ENCODE measurements at regions not wholly inside any gene's neighbourhood (a gene's known extent, or its start where the extent isn't known, plus 50 kb on each side); places are given as distances from the start of the nearest gene placed in this dataset.

DNA sequence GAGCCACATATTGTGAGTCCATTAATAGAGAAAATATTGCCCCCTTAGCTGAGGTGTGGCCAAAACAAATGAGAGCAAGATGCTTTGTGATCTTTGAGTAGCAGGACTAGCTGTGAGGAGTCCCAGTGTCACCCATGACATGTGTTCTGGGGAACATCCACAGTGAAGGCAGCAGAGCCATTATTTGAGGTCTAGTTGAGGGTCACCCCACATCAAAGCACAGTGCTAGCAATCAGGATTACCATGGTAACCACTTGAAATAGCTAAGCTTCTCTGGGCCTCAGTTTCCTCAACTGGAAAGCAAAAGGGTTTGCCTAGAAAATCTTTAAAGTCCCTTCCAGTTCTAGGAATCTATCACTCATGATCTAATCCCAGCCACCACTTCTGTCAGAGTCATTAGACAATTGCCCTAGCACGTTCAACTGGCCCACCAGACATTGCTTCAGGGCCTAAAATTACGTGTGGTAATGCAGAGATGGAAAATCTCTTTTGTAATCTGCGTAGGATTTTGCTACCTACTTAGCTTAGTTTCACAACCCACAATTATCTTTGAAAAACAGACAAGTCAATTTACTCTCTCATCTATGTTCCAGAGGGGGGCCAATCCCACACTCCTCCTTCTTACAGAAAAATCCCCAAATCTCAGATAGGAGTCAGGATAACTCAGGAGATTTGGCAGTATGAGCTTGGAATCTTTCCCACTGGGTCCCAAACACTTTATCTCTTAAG lies 251.2 kb upstream of the EGLN3 start:
- TF ChIP-seq, protein P1, sequence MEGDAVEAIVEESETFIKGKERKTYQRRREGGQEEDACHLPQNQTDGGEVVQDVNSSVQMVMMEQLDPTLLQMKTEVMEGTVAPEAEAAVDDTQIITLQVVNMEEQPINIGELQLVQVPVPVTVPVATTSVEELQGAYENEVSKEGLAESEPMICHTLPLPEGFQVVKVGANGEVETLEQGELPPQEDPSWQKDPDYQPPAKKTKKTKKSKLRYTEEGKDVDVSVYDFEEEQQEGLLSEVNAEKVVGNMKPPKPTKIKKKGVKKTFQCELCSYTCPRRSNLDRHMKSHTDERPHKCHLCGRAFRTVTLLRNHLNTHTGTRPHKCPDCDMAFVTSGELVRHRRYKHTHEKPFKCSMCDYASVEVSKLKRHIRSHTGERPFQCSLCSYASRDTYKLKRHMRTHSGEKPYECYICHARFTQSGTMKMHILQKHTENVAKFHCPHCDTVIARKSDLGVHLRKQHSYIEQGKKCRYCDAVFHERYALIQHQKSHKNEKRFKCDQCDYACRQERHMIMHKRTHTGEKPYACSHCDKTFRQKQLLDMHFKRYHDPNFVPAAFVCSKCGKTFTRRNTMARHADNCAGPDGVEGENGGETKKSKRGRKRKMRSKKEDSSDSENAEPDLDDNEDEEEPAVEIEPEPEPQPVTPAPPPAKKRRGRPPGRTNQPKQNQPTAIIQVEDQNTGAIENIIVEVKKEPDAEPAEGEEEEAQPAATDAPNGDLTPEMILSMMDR (conservative IDR thresholded peaks at IDR 0.05; ENCODE audit: low read length): no peak
- no peak for DNase-seq (ENCODE audit: low read depth)
- no peak overlapping the region for H3K4me3 ChIP-seq (ENCODE audit: low read length)

DNA sequence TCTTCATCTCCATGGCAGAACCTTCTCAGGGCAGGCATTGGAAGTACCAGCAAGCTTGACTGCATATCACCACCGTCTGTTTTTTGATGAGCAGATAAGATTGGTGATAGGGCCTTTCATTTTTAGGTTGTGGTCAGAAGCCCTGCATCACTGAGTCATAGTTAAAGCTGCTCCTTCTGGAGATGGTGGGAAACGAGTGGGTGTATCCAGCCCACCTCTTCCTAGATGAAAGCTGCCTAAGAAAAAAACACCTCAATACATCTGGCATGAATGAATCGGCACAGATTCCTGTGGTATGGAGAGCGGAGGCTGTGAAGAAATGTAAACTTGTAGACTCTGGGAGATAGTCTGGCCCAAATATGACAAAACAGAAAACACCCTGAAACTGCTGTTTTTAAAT lies 248.7 kb upstream of the EGLN3 start:
- TF ChIP-seq, protein P1 (conservative IDR thresholded peaks at IDR 0.05; ENCODE audit: low read length): no peak
- DNase-seq (ENCODE audit: low read depth): peak; percentile 80
- no peak overlapping the region for H3K4me3 ChIP-seq (ENCODE audit: low read length)

DNA sequence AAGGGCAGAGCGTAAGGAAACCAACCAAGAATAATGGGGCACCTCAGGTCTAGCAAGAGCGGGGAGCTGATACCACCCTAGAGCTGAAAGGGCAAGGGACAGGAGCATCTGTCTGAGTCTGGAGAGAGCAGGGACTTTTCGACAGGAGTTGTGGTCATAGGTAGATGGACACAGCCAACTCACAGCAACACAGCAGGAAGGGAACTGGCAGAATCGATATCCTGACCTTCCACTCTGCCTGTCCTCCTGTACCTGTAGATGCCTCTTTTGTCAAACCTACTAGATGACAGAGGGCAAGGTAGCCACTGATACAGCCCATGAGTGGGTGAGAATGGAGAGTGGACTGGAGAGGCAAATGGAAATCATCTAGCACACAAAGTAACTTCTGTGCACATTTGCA lies 247.2 kb upstream of the EGLN3 start:
- DNase-seq (ENCODE audit: low read depth): no peak
- TF ChIP-seq, protein P1 (conservative IDR thresholded peaks at IDR 0.05; ENCODE audit: low read length): no peak
- H3K4me3 ChIP-seq (ENCODE audit: low read length): no peak overlapping the region

DNA sequence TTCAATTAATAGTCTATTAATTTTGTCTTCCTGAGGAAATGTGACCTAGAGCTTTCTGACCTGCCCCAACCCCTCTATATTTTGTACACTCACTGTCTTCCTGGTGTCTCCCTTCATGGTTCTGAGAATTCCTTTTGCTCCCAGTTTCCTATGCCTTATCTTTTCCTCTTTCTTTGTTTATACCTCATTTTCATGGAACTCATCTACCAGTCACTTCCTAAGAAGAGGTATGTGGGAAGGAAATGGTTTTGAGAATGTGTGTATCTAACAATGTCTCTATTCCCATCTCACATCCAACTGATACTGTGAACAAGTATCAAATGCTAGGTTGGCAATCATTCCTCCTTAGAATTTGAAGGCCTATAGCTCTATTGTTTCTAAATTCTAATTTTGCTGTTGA lies 245.1 kb upstream of the EGLN3 start:
- DNase-seq (ENCODE audit: low read depth): no peak
- H3K4me3 ChIP-seq (ENCODE audit: low read length): no peak overlapping the region
- TF ChIP-seq, protein P1 (conservative IDR thresholded peaks at IDR 0.05; ENCODE audit: low read length): no peak

DNA sequence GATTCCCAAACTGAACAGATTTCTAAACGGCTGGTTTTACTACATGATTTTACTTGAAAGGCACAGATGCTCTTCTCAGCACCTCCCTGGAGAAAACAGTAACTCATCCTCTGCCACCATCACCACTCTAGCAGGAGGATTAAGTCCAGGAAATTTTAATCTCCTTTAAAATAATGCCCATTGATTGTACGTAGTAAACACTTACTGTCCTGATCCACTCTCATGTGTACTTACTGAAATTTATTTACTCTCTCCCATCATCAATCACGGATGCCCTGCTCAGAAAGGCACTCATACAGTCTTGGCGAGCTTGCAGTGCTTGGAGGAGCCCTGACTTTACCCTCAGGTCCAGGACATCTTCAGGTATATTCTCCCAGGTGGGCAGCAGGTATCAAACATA lies 239.8 kb upstream of the EGLN3 start:
- H3K4me3 ChIP-seq (ENCODE audit: low read length): no peak overlapping the region
- TF ChIP-seq, protein P1 (conservative IDR thresholded peaks at IDR 0.05; ENCODE audit: low read length): no peak
- DNase-seq (ENCODE audit: low read depth): no peak

DNA sequence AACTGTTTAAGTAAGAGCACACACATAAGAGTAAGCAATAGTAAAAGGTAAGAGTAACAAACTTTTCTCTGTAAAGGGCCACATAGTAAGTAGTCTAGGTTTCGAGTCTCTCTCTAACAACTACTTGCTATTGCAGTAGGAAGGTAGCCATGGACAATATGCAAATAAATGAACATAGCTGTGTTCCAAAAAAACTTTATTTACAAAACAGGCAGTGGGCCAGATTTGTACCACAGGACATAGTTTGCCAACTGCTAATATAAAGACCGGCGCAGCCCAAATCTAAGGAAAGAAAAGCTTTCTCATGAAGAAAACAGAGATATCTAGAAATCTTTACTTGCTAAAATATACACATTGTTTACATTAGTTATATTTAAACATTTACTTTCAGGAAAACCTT lies 239.0 kb upstream of the EGLN3 start:
- no peak for DNase-seq (ENCODE audit: low read depth)
- TF ChIP-seq, protein P1 (conservative IDR thresholded peaks at IDR 0.05; ENCODE audit: low read length): no peak
- no peak overlapping the region for H3K4me3 ChIP-seq (ENCODE audit: low read length)

DNA sequence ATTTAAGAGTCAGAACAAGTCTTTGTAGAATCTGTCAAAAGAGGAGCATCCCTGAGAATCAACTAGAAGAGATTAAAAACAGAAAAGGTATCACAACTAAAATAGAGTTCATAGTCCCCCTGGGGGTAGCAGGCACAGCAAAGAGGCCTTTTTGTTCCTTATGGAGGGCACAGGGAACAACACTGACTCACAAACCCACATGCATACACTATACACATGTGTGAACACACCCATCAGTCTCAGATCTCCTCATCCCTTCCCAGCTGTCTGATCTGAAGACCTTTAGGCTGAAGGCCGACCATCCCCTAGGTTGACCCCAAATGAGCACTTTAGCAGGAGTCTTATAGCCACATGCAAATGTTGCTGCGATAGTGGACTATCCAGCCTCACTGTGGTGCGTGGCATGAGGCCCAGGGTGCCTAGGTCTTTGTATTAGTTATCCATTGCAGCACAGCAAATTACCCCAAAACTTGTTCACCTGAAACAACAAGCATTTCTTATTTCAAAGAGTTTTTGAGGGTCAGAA lies 236.7 kb upstream of the EGLN3 start:
- TF ChIP-seq, protein P1 (conservative IDR thresholded peaks at IDR 0.05; ENCODE audit: low read length): no peak
- DNase-seq (ENCODE audit: low read depth): no peak
- H3K4me3 ChIP-seq (ENCODE audit: low read length): no peak overlapping the region
